GM18499 (cell line): ENCODE measurements at regions not wholly inside any gene's neighbourhood (a gene's known extent, or its start where the extent isn't known, plus 50 kb on each side); places are given as distances from the start of the nearest gene placed in this dataset.
"Not testable (repeated sequence)": the region's sequence is repeated elsewhere in the genome, so short reads cannot be mapped to it uniquely, and the experiment has no call there.

Experiments used
- ATAC-seq: cut with Tn5 transposase; IDR thresholded peaks from one replicate; pipeline ENCODE4 v1.9.1; 2021; ENCODE audit warnings: moderate number of reproducible peaks; ENCODE audit not compliant: insufficient read depth, unreplicated experiment

DNA sequence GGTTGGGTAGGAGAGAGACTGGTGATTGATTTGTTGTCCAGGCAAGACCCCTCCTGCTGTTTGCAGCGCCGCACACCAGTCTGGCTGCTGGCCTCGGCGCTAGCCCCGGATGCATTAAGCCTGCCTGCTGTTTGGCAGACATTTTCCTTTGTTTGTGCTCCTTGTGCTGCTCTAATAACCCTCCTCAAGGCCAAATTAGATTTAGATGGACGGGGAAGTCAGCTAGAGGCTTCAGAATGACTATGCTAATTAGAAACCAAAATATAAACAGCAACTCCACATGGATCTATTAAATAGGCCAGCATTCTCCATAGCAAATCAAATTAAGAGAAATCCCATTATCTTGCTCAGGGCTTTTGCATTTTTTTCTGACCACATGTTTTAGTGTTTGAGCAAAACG lies 445.2 kb downstream of the SQOR start:
- ATAC-seq: no peak

DNA sequence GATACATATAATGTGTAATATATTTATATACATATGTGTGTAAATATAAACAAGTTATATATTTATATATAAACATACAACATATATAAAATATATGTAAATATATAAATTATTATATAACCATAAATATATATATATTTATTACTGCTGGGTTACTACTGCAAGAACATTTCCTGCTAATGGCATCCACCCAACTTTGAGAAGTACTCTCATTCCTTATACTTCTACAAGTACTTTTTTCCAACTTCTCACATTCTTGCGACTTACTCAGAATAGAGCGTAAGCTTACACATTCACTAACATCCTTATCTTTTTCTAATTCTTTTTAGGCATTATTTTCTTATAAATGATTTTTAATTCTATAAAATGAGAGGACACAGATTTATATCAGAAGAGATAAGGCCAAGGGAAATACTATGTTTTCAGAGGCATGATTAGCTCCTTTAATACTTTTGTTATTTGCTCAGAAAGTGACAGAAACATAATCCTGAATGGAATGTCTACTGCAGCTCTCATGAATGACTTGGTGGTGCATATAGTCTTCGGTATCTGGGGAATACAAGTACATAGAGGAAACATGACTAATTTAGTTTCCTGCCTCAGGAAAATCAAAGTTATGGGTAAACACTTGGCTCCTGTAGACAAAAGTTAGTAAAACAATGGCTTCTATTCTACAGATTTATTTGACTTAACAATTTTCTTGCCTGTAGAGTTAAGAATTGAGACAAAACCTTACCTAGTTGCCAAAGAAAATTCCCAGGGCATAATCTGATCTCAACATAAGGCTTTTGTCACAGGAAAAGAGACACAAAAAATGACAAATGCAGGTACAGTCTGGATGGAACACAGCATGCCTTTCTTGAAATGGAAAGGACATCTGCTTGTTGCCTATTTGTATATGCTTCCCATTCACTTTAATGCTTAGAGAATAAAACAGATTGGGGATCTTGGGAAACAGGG lies 453.9 kb downstream of the SQOR start:
- no peak for ATAC-seq

DNA sequence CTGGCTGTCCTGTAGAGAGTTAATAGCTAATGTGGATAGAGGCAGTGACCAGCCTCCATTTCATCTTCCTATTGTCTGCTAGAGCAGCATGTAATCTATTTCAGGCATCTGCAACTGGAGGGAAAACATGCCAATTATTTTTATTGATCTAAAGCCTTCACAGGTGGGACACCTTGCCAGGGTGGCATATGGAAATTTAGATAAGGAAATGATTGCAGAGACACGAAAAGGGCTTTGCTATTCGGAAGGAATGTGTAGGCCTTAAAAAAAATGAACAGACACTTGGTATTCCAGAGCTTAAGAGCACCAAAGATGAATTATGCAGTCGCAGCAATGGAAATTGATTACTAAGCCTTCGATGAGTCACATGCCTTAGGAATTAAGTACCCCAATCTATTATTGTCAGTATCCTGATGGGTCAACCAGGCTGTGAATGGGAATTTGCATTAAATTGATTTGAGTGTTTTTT lies 454.7 kb downstream of the SQOR start:
- no peak for ATAC-seq

DNA sequence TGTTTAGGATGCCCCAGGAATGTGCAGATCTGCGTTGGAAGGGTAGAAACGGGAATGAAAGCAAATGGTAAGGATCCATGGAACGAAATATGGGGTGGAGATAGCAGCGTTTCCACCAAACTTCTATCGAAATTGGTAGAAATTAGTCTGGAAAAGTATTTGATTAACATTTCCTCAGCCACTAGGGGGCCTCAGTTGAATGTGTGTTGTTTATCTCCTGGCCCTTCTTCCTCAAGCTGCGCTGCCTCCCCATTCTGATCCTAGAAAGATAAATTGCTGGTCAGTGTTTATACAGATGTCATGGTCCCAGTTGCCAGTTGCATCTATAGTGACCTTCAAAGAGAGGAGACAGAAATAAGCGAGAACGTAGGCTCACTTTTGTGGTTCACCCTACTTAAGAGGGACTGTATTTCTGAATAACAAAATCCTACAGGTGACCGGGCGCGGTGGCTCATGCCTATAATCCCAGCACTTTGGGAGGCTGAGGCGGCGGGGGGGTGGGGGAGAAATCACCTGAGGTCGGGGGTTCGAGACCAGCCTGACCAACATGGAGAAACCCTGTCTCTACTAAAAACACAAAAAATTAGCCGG lies 457.1 kb downstream of the SQOR start:
- ATAC-seq: no peak

DNA sequence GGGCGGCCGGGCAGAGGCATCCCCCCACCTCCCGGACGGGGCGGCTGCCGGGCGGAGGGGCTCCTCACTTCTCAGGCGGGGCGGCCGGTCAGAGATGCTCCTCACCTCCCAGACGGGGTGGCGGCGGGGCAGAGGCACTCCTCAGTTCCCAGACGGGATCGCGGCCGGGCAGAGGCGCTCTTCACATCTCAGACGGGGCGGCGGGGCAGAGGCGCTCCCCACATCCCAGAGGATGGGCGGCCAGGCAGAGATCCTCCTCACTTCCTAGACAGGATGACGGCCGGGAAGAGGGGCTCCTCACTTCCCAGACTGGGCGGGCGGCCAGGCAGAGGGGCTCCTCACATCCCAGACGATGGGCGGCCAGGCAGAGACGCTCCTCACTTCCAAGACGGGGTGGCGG lies 463.2 kb downstream of the SQOR start:
- ATAC-seq: not testable (repeated sequence)

DNA sequence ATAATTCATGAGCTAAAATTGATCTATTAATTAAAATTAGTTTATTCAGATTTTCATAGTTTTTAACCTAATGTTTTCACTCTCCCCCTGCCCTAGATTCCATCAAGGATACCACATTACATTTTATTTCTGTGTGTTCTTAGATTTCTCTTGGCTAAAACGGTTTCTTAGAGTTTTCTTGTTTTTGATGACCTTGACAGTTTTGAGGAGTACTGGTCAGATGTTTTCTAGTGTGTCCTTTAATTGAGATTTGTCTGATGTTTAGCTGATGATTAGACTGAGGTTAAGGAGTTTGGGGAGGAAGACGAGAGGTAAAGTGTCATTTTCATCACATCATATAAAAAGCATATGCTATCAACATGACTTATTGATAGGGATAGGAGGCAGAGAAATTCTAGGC lies 475.9 kb downstream of the SQOR start:
- ATAC-seq: no peak

DNA sequence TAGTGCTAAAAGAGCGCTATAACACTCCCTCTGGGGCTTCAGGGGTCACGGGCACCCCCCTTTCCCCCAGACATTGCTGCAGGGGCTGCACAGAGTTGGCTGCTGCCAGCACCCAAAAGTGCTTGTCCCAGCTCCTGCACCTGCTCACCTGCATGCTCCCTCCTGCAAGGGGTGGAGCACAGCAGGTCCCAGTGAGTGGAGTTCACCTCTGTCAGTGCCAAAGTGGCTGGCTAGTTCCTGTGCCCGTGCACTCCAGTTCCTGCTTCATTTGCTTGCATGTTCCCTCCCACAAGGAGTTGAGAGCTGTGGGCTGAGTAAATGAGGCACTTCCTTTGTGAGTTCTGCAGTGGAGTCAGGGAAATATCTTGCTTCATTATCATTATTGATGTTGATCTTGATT lies 476.9 kb downstream of the SQOR start:
- no peak for ATAC-seq

DNA sequence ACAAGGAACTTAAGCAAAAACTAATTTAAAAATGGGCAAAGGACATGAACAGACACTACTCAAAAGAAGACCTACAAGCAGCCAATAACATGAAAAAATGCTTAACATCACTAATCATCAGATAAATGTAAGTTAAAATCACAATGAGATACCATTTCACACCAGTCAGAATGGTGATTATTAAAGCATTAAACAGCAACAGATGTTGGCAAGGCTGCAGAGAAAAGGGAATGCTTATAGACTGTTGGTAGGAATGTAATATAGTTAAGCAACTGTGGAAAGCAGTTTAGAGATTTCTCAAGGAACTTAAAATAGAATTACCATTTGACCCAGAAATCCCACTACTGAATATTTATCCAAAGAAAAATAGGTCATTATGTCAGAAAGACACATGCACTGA lies 482.2 kb downstream of the SQOR start:
- no peak for ATAC-seq

DNA sequence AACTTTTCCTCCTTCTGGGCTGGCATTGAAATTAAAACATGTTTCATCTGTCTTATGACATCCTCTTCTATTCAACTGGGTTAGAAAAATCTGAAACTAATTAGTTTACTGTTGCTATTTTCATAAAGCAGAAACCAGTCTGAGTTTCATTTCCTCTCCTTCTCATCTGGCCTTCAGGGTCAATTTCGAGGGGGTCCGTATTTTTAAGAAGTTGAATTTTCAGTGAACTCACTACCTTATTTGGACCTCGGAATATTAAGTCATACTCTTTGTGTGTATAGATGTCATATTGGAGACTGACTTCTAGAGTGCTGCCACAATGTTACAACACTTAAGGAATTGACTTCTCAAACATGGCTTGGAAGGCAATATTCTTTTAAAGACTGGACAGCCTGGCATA lies 485.9 kb downstream of the SQOR start:
- ATAC-seq: no peak

DNA sequence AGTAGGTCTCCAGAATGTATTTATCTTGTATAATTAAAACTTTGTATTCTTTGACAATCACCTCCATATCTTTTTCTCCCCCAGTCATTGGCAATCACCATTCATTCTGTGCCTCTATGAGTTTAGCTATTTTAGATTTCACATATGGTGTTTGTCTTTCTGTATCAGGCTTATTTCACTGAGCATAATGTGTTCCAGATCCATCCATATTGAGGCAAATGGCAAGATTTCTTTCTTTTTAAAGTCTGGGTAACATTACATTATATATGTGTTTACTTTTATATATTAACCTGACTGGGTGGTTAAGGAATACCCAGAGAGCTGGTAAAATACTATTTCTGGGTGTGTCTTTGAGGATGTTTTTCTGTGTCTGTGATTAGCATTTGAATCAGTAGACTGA lies 486.6 kb downstream of the SQOR start:
- no peak for ATAC-seq

DNA sequence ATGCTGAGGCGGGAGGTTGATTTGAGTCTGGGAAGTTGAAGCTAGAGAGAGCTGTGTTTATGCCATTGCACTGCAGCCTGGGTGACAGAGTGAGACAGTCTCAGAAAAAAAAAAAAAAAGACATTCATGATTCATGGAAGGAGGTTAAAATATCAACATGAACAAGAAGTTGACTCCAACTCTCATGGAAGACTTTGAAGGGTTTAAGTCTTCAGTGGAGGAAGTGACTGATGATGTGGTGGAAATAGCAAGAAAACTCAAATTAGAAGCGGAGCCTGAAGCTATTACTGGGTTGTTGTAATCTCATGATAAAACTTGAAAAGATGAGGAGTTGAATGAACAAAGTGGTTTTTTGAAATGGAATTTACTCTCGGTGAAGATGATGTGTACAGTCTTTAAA lies 491.8 kb downstream of the SQOR start:
- ATAC-seq: no peak

DNA sequence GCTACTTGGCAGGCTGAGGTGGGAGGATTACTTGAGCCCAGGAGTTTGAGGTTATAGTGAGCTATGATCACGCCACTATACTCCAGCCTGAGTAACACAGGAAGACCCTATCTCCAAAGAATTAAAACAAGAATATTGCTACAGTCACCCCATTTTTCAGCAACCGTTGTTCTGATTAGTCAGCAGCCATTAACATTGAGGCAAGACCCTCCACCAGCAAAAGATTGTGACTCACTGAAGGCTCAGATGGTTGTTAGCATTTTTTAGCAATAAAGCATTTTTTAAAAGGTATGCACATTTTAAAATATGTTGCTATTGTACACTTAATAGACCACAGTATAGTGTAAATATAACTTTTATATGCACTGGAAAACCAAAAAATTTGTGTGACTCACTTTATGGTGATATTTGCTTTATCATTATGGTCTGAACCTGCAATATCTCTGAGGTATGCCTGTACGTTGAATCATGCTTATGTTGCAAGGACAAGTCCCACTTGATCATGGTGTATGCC lies 492.6 kb downstream of the SQOR start:
- ATAC-seq: no peak

DNA sequence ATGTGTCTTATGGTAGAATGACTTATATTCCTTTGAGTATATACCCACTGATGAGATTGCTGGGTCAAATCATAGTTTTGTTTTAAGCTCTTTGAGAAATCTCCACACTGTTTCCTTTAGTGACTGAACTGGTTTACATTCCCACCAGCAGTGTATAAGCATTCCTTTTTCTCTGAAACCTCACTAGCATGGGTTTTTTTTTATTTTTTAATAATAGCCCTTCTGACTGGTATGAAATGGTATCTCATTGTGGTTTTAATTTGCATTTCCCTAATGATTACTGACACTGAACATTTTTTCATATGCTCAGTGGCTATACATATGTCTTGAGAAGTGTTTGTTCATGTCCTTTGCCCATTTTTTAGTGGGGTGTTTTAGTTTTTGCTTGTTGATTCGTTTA lies 494.3 kb downstream of the SQOR start:
- ATAC-seq: no peak

DNA sequence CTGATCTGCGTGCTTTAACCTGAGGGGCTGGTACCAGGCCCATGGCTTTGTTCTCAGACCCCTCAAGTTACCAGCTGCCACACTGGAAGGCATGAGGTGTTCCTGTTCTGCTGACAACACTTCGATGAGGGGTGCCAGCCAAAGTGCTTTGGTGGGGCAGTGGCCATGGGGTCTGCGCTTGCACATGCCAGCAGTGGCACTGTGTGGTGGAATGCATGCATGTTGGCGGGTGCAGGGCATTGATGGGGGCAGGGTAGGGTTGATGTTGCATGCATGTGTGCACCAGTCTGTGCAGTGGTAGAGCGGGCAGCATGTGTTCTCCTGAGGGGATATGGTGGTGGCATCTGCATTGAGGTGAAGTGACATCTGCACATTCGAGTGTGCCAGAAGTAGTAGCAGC lies 497.0 kb downstream of the SQOR start:
- no peak for ATAC-seq

DNA sequence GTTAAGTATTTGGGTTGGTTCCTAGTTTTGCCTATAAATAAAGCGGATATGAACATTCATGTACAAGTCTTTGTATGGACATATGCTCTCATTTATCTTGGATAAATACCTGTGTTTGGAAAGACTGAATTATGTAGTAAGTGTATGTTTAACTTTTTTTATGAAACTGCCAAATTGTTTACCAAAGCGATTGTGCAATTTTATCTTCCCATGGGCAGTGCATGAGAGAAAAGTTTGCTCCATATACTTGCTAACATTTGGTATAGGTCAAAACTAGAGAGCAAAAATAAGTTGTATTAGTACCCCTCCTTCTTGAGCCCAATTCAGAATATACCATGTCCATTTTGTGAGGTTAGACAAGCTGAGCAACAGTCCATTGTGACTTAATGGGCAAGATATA lies 502.6 kb downstream of the SQOR start:
- no peak for ATAC-seq

DNA sequence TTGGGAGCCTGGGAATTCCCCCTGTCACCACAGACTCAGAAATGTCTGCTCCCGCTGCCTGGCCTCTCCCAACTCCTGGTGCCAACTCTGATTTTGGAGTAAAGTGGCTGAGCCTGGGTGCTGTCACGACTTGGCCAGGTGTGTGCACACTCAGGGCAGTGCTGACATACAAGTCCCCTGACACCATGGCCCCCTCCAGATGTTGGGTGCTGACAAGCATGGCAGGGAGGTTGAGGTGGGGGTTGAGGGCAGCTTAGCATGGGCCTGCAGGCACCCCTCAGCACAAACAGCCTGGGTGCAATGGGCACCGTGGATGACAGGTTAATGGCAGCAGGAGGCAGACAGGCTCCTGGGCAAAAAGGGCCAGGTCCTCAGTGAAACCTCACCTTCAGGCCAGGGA lies 511.2 kb downstream of the SQOR start:
- ATAC-seq: no peak

DNA sequence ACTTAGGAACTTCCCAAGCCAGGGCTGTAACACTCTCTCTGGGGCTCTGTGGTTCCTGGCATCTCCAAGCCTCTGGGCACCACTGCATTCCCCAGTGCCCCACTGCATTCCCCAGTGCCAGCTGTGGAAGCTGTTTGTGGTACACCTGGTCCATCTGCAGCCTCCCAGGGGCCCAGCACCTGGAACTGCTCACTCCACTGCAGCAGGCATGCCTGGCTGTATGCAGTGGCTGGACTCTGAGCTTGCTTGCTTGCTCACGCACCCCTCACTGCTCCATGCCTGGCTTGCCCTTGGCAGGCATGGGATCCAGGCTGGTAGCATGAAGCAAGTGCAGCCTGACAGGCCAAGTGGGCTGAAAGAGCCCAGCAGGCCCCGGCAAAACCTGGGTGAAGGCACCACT lies 512.1 kb downstream of the SQOR start:
- ATAC-seq: no peak

DNA sequence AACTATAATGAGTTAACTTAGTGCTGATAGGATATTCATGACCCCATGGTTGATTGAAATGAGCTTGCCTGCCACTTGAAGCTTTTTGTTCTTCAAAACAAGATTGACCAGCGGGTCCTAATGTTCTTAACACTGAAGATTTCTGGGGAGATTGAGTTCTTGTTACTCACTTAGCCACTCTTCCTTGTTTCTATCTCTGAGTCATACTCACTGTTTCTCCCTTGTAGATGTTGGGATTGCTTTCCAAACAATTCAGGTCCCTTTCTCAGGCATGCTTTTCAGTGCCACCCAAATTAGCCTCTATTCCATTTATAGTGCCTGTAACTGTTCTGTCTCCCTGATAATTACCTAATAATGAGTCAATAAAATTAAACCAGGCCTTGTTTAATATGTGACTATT lies 517.0 kb downstream of the SQOR start:
- ATAC-seq: no peak

DNA sequence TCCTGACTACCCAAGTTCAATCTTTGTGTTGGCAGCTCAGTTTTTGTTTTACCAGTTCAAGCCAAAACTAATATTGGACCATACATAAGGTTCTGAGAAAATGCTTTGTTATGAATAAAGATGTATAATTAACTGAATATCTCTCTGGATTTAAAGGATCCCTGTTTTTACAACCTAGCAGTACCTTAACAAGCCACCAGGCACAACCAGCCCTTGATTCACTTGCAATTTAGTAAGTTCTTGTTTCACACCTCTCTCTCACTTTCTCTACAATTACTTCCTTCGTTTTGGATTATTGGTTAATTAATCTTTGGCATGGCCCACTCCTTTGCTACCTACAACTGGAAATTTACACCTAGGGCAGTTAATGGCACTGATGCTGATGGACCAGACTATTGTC lies 531.9 kb downstream of the SQOR start:
- no peak for ATAC-seq

DNA sequence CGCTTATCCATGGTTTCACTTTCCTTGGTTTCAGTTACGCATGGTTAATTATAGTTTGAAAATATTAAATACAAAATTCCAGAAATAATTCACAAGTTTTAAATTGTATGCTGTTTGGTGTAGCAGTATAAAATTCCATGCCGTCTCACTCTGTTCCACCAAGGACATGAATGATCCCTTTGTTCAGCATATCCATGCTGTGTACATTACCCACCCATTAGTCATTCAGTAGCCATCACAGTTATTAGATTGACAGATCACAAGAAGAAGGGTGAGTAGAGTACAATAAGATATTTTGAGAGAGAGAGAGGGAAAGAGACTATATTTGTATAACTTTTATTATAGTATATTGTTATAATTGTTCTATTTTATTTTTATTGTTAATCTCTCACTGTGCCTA lies 535.5 kb downstream of the SQOR start:
- ATAC-seq: no peak

DNA sequence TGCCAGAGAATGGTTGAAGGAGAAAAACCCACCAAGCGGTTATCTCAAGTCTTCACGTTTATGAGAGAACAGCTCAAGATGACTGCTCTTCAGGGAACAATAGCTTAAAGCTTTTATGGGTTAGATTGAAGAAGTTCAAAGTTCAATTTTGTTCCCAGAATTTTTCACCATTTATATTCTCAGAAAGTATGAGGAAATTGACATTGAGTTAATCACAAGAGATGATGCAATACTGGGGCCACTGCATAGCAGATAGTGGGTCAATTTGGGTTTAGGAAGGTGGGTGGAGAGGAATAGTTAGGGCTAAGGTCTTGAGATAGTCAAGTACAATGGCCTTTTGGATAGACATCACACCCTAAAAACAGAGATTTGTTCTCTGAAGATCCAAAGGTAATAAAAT lies 539.3 kb downstream of the SQOR start:
- no peak for ATAC-seq

DNA sequence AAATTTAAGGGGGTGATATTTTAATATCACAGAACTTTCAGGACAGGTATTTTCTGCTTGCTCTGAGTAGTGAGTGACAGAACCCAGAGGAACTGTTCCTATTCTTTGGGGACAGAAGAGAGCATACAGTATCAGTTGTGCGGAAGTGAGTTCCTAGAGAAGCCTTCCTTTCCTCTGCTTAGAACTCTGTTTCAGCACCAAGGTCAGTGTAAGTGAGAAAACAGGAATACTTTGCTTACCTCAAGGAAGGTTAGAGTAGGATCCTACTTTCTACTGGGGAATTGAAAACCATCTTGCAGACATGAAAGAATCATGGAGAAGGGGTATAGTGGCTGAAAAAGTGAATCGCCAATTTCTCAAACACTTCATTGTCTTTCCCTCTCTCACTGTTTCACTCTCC lies 542.4 kb downstream of the SQOR start:
- ATAC-seq: no peak
